Uterus (tissue), 3 donors: ENCODE measurements at regions not wholly inside any gene's neighbourhood (a gene's known extent, or its start where the extent isn't known, plus 50 kb on each side); places are given as distances from the start of the nearest gene placed in this dataset.

Source experiments
- DNase-seq, 2 donors: peaks; one replicate each; pipeline ENCODE4 v3.0.0-alpha.2; 2019 to 2020
- H3K27ac ChIP-seq, 2 donors: fragments of 200-600 bp; sonication (generic); 1 replicate in 1 of 2; 2 replicates in 1 of 2; pipeline ENCODE4 v1.5.1; 2016 to 2018
- H3K27me3 ChIP-seq, 2 donors: fragments of 200-600 bp; sonication (generic); one replicate each; pipeline ENCODE4 v1.5.1; 2018 to 2019; ENCODE audit warnings: control low read depth in 1 of 2
- H3K36me3 ChIP-seq, 2 donors: fragments of 200-600 bp; sonication (generic); one replicate each; pipeline ENCODE4 v1.5.1; 2019; ENCODE audit warnings: control low read depth in 1 of 2
- H3K4me1 ChIP-seq, 2 donors: fragments of 200-600 bp; sonication (generic); one replicate each; pipeline ENCODE4 v1.5.1; 2018 to 2019; ENCODE audit warnings: control low read depth in 1 of 2
- H3K4me3 ChIP-seq, 2 donors: fragments of 200-600 bp; sonication (generic); 1 replicate in 1 of 2; 2 replicates in 1 of 2; pipeline ENCODE4 v1.5.1; 2018 to 2019; ENCODE audit warnings: mild to moderate bottlenecking in 1 of 2
- H3K9me3 ChIP-seq, 2 donors: fragments of 200-600 bp; sonication (generic); one replicate each; pipeline ENCODE4 v1.5.1; 2019; ENCODE audit warnings: control low read depth in 1 of 2
- POLR2A ChIP-seq, 2 donors: fragments of 450-650 bp; IDR thresholded peaks; one replicate each; pipeline ENCODE4 v1.6.1; 2016; ENCODE audit warnings: antibody characterized with exemption in 2 of 2, mild to moderate bottlenecking in 1 of 2, moderate library complexity in 1 of 2
- intact Hi-C: fragments of 100-400 bp; cut with DNase I; formaldehyde crosslinking; loops from one replicate; pipeline ENCODE4 v1.15.1; 2023; ENCODE audit warnings: low total_unique reads
- TF ChIP-seq, protein P1 (sequence below), 4 experiments: fragments of 200-600 bp in 2 of 4; fragments of 450-650 bp in 2 of 4; sonication (generic) in 2 of 4; IDR thresholded peaks; one replicate each; pipeline ENCODE4 v1.5.1; 2016 to 2019; ENCODE audit warnings: antibody characterized with exemption in 4 of 4, mild to moderate bottlenecking in 2 of 4, moderate library complexity in 1 of 4
- donor health status: DM: yes; HTN: yes; CAD: no.

DNA sequence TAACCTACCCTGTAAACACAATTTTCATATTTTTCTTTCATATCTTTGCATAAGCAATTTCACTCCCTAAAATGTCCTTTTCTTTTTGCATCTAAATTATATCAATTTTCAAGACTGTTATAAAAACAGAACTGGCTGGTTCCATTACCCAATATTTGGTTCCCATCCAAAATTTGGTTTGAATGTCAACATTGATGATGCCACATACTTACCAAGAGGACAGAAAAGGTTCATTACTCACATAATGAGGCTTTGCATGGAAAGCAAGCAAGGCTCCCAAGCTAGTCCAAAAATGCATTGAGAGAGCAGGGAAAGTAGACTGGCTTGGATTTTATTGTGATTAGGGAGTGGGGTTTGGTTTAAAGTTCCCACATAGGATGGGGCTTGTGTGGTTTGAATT, 144.4 kb upstream of the AKIRIN2 start:
- H3K4me3 ChIP-seq: no peak overlapping the region
- intact Hi-C loops: no loop called here

DNA sequence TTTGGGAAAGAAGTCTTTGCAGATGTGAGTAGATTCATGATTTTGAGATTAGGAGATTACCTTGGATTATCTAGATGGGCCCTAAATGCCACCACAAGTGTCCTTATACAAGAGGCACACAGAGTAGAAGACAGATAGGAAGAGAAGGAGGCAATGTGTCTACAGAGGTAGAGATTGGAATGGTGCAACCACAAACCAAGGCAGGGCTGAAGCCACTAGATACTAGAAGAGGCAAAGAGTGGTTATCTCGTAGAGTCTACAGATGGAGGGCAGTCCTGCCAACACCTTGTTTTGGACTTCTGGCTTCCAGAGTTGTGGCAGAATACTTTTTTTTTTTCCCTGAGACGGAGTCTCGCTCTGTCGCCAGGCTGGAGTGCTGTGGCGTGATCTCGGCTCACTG, 138.3 kb upstream of the AKIRIN2 start:
- TF ChIP-seq POLR2A (IDR thresholded peaks at IDR 0.05): no peak
- TF ChIP-seq, protein P1, sequence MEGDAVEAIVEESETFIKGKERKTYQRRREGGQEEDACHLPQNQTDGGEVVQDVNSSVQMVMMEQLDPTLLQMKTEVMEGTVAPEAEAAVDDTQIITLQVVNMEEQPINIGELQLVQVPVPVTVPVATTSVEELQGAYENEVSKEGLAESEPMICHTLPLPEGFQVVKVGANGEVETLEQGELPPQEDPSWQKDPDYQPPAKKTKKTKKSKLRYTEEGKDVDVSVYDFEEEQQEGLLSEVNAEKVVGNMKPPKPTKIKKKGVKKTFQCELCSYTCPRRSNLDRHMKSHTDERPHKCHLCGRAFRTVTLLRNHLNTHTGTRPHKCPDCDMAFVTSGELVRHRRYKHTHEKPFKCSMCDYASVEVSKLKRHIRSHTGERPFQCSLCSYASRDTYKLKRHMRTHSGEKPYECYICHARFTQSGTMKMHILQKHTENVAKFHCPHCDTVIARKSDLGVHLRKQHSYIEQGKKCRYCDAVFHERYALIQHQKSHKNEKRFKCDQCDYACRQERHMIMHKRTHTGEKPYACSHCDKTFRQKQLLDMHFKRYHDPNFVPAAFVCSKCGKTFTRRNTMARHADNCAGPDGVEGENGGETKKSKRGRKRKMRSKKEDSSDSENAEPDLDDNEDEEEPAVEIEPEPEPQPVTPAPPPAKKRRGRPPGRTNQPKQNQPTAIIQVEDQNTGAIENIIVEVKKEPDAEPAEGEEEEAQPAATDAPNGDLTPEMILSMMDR (IDR thresholded peaks at IDR 0.05): no peak
- no peak for DNase-seq
- no peak overlapping the region for H3K4me3 ChIP-seq
- H3K27me3 ChIP-seq: no peaks in the 10 kb centered on the region
- no peak overlapping the region for H3K27ac ChIP-seq
- H3K9me3 ChIP-seq: peaks cover 0 to 6% of the 10 kb centered on the region in 2 donors
- intact Hi-C loops: no loop called here
- no peaks in the 10 kb centered on the region for H3K4me1 ChIP-seq
- no peaks in the 10 kb centered on the region for H3K36me3 ChIP-seq

More for the DNA sequence above, 144.4 kb upstream of the AKIRIN2 start:
- Histone ChIP-seq H3K36me3 (no peaks in the 10 kb centered on the region), H3K9me3 (no peaks in the 10 kb centered on the region), H3K27ac (no peak overlapping the region), H3K27me3 (no peaks in the 10 kb centered on the region), H3K4me1 (no peaks in the 10 kb centered on the region)
- DNase-seq: no peak
- TF ChIP-seq, protein P1 (IDR thresholded peaks at IDR 0.05): no peak
- no peak for TF ChIP-seq POLR2A (IDR thresholded peaks at IDR 0.05)

DNA sequence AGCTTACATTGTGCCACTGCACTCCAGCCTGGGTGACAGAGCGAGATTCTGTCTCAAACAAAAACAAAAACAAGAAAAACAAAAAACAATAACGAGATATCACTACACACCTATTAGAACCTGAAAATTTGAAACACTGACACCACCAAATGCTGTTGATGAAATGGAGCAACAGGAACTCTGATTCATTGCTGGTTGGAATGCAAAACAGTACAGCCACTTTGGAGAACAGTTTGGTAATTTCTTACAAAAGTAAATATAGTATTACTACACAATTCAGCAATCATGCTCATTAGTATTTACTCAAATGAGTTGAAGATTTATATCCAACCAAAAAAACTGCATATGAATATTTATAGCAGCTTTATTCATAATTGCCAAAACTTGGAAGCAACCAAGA, 135.8 kb upstream of the AKIRIN2 start:
- H3K36me3 ChIP-seq: no peaks in the 10 kb centered on the region
- no peak for DNase-seq
- H3K9me3 ChIP-seq: peaks cover 0 to 6% of the 10 kb centered on the region in 2 donors
- H3K4me3 ChIP-seq: no peak overlapping the region
- intact Hi-C loops: no loop called here
- TF ChIP-seq, protein P1 (IDR thresholded peaks at IDR 0.05): no peak
- TF ChIP-seq POLR2A (IDR thresholded peaks at IDR 0.05): no peak
- no peaks in the 10 kb centered on the region for H3K4me1 ChIP-seq
- H3K27ac ChIP-seq: no peak overlapping the region
- H3K27me3 ChIP-seq: no peaks in the 10 kb centered on the region

DNA sequence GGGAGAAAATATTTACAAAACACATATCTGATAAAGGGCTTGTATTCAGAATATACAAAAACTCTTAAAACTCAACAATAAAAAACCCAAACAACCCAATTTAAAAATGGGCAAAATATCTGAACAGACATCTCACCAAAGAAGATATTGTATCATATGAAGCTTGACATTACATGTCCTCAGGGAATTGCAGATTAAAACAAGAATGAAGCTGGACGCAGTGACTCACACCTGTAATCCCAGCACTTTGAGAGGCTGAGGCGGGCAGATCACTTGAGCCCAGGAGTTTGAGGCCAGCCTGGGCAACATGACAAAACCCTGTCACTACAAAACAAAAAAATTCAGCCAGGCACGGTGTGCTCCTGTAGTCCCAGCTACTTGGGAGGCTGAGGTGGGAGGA, 135.4 kb upstream of the AKIRIN2 start:
- DNase-seq: no peak
- Histone ChIP-seq H3K36me3 (no peaks in the 10 kb centered on the region), H3K27ac (no peak overlapping the region), H3K27me3 (no peaks in the 10 kb centered on the region), H3K9me3 (peaks cover 0 to 6% of the 10 kb centered on the region in 2 donors), H3K4me1 (no peaks in the 10 kb centered on the region), H3K4me3 (no peak overlapping the region)
- intact Hi-C loops: no loop called here
- TF ChIP-seq POLR2A (IDR thresholded peaks at IDR 0.05): no peak
- TF ChIP-seq, protein P1 (IDR thresholded peaks at IDR 0.05): no peak

DNA sequence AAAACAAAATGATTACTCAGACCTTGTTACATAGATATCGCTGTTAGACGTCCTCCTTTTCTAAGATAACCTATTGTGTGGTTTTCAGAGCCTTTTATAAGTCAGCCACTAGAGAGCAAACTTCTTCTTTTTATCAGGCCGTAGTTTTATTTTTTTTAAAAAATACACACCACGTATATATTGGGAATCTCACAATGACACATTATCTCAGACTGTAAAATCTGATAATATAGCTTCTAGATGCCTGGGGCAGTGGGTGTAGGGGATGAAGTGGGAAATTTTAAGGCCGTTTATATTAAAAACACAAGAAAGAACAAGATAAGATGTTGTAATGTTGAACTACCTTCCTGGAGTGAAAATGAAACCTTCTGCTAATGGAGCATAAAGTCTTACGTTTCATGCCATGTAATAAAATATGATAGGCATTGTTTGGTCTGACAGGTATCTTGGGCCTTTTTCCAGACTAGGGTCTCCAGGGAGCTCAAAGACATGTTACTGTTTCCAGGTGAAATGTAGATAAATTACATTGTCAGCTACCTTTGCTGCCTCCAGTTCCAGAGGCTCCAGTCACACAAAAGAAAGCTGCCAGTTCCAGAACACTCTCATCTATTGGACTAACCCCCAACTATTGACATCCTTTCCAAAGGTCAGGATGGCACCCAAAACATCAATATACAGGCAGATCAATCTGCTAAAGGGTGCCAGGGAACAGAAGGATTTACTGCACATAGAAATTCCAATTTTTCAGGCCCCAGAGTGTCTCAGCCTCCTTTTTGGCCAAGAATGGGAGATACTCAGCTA, 130.2 kb upstream of the AKIRIN2 start:
- peak overlapping the region in 1 of 2 donors; percentile 34 for H3K27ac ChIP-seq
- intact Hi-C loops: no loop called here
- H3K27me3 ChIP-seq: no peaks in the 10 kb centered on the region
- no peaks in the 10 kb centered on the region for H3K9me3 ChIP-seq
- H3K4me1 ChIP-seq: no peaks in the 10 kb centered on the region
- no peaks in the 10 kb centered on the region for H3K36me3 ChIP-seq
- TF ChIP-seq, protein P1 (IDR thresholded peaks at IDR 0.05): peak; percentile 22 to 55 (median 49)
- TF ChIP-seq POLR2A (IDR thresholded peaks at IDR 0.05): no peak
- H3K4me3 ChIP-seq: peak overlapping the region; percentile 26 to 38
- DNase-seq: no peak
